Endothelial cell of umbilical vein (primary cell): ENCODE measurements at regions not wholly inside any gene's neighbourhood (a gene's known extent, or its start where the extent isn't known, plus 50 kb on each side); places are given as distances from the start of the nearest gene placed in this dataset.

ENCODE experiments used
- BruUV-seq: library from RNA; stranded (reverse); fragments of 400-500 nt; replicated peaks from 2 replicates; lab custom pipeline; 2021; lab: Mats Ljungman, UMichigan
- CTCF ChIA-PET: fragments of 300-600, 350-600 bp; sonication (Branson Sonifier 250); formaldehyde crosslinking; loops from one replicate; lab custom pipeline; 2021; ENCODE audit warnings: antibody characterized with exemption, inconsistent platforms; lab: Charles Lee
- POLR2A ChIA-PET: fragments of 300-600, 350-600 bp; sonication (Branson Sonifier 250); formaldehyde crosslinking; loops from one replicate; lab custom pipeline; 2021; ENCODE audit warnings: antibody characterized with exemption, inconsistent platforms; lab: Charles Lee
- DNase-seq: peaks from one replicate; pipeline ENCODE4 v3.0.0-alpha.2; 2011; ENCODE audit warnings: low read depth, low spot score
- FAIRE-seq: peaks from 2 replicates; lab custom pipeline; 2011; peaks lifted over from hg19 to GRCh38; lab: Jason Lieb, UNC
- H2AFZ ChIP-seq: 2 replicates; pipeline ENCODE4 v1.6.0; 2012; ENCODE audit warnings: low read depth, low read length, control low read depth, inconsistent platforms
- H3K27ac ChIP-seq: 2 replicates; pipeline ENCODE4 v1.5.1; 2011; ENCODE audit warnings: low read depth, mild to moderate bottlenecking, control low read depth, low read length, moderate library complexity; ENCODE audit not compliant: insufficient read depth
- H3K27me3 ChIP-seq, 2 experiments: 2 replicates each; pipeline versions ENCODE4 v1.6.0 to v1.6.1; 2011; ENCODE audit warnings: low read length in 2 of 2, mixed read lengths in 1 of 2; ENCODE audit not compliant: control insufficient read depth in 2 of 2, insufficient read depth in 2 of 2
- H3K36me3 ChIP-seq, 2 experiments: 2 replicates in 1 of 2; 3 replicates in 1 of 2; pipeline ENCODE4 v1.5.1; 2011; ENCODE audit warnings: low read length in 2 of 2, mild to moderate bottlenecking in 1 of 2, moderate library complexity in 1 of 2; ENCODE audit not compliant: control insufficient read depth in 2 of 2, insufficient read depth in 2 of 2; ENCODE audit errors: extremely low read depth in 1 of 2
- H3K4me1 ChIP-seq: 3 replicates; pipeline ENCODE4 v1.5.1; 2011; ENCODE audit warnings: mild to moderate bottlenecking, low read length; ENCODE audit not compliant: control insufficient read depth, insufficient read depth; ENCODE audit errors: extremely low read depth
- H3K4me2 ChIP-seq: 2 replicates; pipeline ENCODE4 v1.6.1; 2011; ENCODE audit warnings: low read length, control low read depth, mixed read lengths; ENCODE audit not compliant: insufficient read depth
- H3K4me3 ChIP-seq, 3 experiments: fragments of 200-600 bp in 1 of 3; sonication (generic), shearing (Covaris generic) in 1 of 3; replicated peaks in 1 of 3; 2 replicates each; pipeline ENCODE4 v1.5.1; 2011 to 2016; ENCODE audit warnings: control low read depth in 3 of 3, low read length in 3 of 3, mild to moderate bottlenecking in 2 of 3, inconsistent platforms in 1 of 3, low read depth in 1 of 3, moderate library complexity in 1 of 3; ENCODE audit not compliant: insufficient read depth in 1 of 3
- H3K79me2 ChIP-seq: 2 replicates; pipeline ENCODE4 v1.6.0; 2012; ENCODE audit warnings: low read length, inconsistent platforms; ENCODE audit not compliant: control insufficient read depth, insufficient read depth
- H3K9ac ChIP-seq: replicated peaks from 2 replicates; pipeline ENCODE3; 2011; ENCODE audit warnings: low read length, control low read depth; ENCODE audit not compliant: insufficient read depth; ENCODE audit errors: extremely low read depth
- H3K9me1 ChIP-seq: replicated peaks from 3 replicates; pipeline ENCODE4 v1.6.0; 2011; ENCODE audit warnings: mild to moderate bottlenecking, low read length; ENCODE audit not compliant: control insufficient read depth, insufficient read depth; ENCODE audit errors: extremely low read depth
- H3K9me3 ChIP-seq: replicated peaks from 2 replicates; pipeline ENCODE4 v1.5.1; 2012; ENCODE audit warnings: low read length, inconsistent platforms; ENCODE audit not compliant: control insufficient read depth, insufficient read depth
- H4K20me1 ChIP-seq: replicated peaks from 2 replicates; pipeline ENCODE3; 2011; ENCODE audit warnings: mild to moderate bottlenecking, low read length; ENCODE audit not compliant: control insufficient read depth, insufficient read depth; ENCODE audit errors: extremely low read depth
- JUN ChIP-seq: IDR thresholded peaks from 2 replicates; pipeline ENCODE4 v1.6.1; 2011; ENCODE audit warnings: borderline replicate concordance, low read depth; ENCODE audit not compliant: insufficient read length, insufficient read depth
- MYC ChIP-seq: IDR thresholded peaks from one replicate; pipeline ENCODE4 v1.6.1; 2011; ENCODE audit warnings: mild to moderate bottlenecking, low read depth, low read length
- POLR2A ChIP-seq: IDR thresholded peaks from 2 replicates; pipeline ENCODE4 v1.6.1; 2012; ENCODE audit warnings: low read depth, mild to moderate bottlenecking, control low read depth, low read length
- dilution Hi-C: fragments of 300-500 bp; cut with MboI; formaldehyde crosslinking; loops from one replicate; pipeline ENCODE4 v1.15.0; 2019; ENCODE audit warnings: low sequenced_read_pairs; ENCODE audit not compliant: extremely low pct_ligation_motif_present
- intact Hi-C: fragments of 100-400 bp; cut with micrococcal nuclease; formaldehyde crosslinking; loops from one replicate; pipeline ENCODE4 v1.10.0; 2022

DNA sequence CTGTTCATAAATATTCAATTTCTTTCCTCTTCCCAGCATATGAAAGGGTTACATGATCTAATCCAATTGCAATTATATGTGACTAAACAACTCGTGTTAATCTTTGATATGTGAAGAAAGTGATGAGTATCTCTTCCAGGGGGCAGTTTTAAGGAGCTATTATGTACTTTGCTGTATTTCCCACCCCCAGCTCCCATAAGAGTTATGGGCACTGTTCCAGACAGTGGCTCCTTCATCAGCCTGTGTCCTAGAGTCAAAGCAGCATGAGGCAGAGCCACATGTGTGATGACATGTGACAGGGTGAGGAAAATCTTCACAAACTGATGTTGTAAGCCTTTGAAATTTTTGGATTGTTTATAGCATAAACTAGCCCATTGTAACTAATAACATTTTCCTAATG lies 315.4 kb downstream of the DIPK2A start:
- no peaks in the 10 kb centered on the region for H3K4me1 ChIP-seq
- no peaks in the 10 kb centered on the region for H3K9me1 ChIP-seq
- H3K27ac ChIP-seq: no peak overlapping the region
- no peaks in the 10 kb centered on the region for H3K27me3 ChIP-seq
- no peaks in the 10 kb centered on the region for H4K20me1 ChIP-seq
- no peak overlapping the region for H3K4me2 ChIP-seq
- H3K9me3 ChIP-seq: no peaks in the 10 kb centered on the region
- intact Hi-C loops (no loop called here), dilution Hi-C loops (no loop called here)
- no peak overlapping the region for H3K4me3 ChIP-seq
- DNase-seq: no peak
- POLR2A ChIA-PET: no interaction called here
- no TSS peak for BruUV-seq
- TF ChIP-seq JUN: no peak
- no peak for TF ChIP-seq MYC
- no peak for FAIRE-seq
- H3K79me2 ChIP-seq: no peaks in the 10 kb centered on the region
- CTCF ChIA-PET: no interaction called here
- H3K36me3 ChIP-seq: no peaks in the 10 kb centered on the region
- H2AFZ ChIP-seq: no peak overlapping the region
- H3K9ac ChIP-seq: no peak overlapping the region

- no peaks in the 10 kb centered on the region for H3K9me1 ChIP-seq
- no peaks in the 10 kb centered on the region for H3K27me3 ChIP-seq
- no peak overlapping the region for H3K9ac ChIP-seq
- H3K4me2 ChIP-seq: no peak overlapping the region
- no peaks in the 10 kb centered on the region for H3K4me1 ChIP-seq
- H3K9me3 ChIP-seq: no peaks in the 10 kb centered on the region
- H2AFZ ChIP-seq: no peak overlapping the region
- no peaks in the 10 kb centered on the region for H4K20me1 ChIP-seq
- no peak overlapping the region for H3K4me3 ChIP-seq
- intact Hi-C loops (no loop called here), dilution Hi-C loops (no loop called here)
- ChIA-PET POLR2A (no interaction called here), CTCF (no interaction called here)
- DNase-seq: no peak
- H3K27ac ChIP-seq: no peak overlapping the region
- FAIRE-seq: no peak
- no peak for TF ChIP-seq POLR2A
- no TSS peak for BruUV-seq
- H3K79me2 ChIP-seq: no peaks in the 10 kb centered on the region
- H3K36me3 ChIP-seq: no peaks in the 10 kb centered on the region
Observed at GRCh38 chr3:144289057-144289456, 317.4 kb downstream of the DIPK2A start.
